Tibial artery (tissue), 4 donors: ENCODE measurements at regions not wholly inside any gene's neighbourhood (a gene's known extent, or its start where the extent isn't known, plus 50 kb on each side); places are given as distances from the start of the nearest gene placed in this dataset.

ENCODE experiments used
- DNase-seq, 2 donors: peaks; one replicate each; pipeline ENCODE4 v3.0.0-alpha.2; 2019
- H3K27ac ChIP-seq, 2 donors: fragments of 200-600 bp; sonication (generic) in 1 of 2; 1 replicate in 1 of 2; 2 replicates in 1 of 2; pipeline ENCODE4 v1.5.1; 2018 to 2019; ENCODE audit warnings: mild to moderate bottlenecking in 1 of 2
- H3K27me3 ChIP-seq, 2 donors: fragments of 200-600 bp; sonication (generic) in 1 of 2; one replicate each; pipeline versions ENCODE4 v1.5.1 to v1.6.0; 2016 to 2019
- H3K36me3 ChIP-seq, 3 donors: fragments of 200-600 bp; sonication (generic) in 2 of 3; one replicate each; pipeline ENCODE4 v1.5.1; 2016 to 2019; ENCODE audit warnings: mild to moderate bottlenecking in 2 of 3
- H3K4me1 ChIP-seq, 4 donors: fragments of 200-600 bp; sonication (generic) in 2 of 4; 1 replicate in 3 of 4; 2 replicates in 1 of 4; pipeline ENCODE4 v1.5.1; 2016 to 2019
- H3K4me3 ChIP-seq, 2 donors: fragments of 200-600 bp; sonication (generic) in 1 of 2; 1 replicate in 1 of 2; 2 replicates in 1 of 2; pipeline ENCODE4 v1.5.1; 2018 to 2019; ENCODE audit warnings: mild to moderate bottlenecking in 2 of 2
- H3K9me3 ChIP-seq, 3 donors: fragments of 200-600 bp; sonication (generic) in 1 of 3; one replicate each; pipeline ENCODE4 v1.5.1; 2016 to 2019
- intact Hi-C: fragments of 100-400 bp; cut with DNase I; formaldehyde crosslinking; loops from one replicate; pipeline ENCODE4 v1.15.0; 2023; ENCODE audit warnings: low total_unique reads
- TF ChIP-seq, protein P1 (sequence below), 2 experiments: fragments of 200-600 bp in 1 of 2; fragments of 450-650 bp in 1 of 2; IDR thresholded peaks; one replicate each; pipeline ENCODE4 v1.5.1; 2017 to 2019; ENCODE audit warnings: antibody characterized with exemption in 2 of 2, mild to moderate bottlenecking in 1 of 2, moderate library complexity in 1 of 2

DNA sequence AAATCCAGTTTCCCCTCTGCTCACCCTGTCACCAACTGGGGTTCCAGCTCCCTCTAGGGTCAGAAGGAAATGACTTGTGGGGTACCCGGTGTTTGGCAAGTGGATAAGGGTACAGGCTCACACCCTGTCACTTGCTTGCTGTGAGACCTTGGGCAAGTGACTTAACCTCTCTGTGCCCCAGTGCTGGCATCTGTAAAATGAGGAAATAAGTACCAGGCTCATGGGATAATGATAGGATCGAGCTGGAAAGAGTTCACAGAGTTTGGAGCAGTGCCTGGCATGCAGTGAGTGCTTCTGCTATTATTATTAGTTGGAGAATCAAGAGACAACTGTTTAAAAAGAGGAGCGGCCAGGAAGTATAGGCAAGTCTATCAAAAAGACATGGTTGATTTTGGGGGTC is 53.7 kb upstream of the DLX4 start:
- Histone ChIP-seq H3K27ac (no peak overlapping the region), H3K4me3 (no peak overlapping the region), H3K9me3 (no peaks in the 10 kb centered on the region), H3K36me3 (no peaks in the 10 kb centered on the region), H3K4me1 (peaks cover 0 to 4% (median 3%) of the 10 kb centered on the region in 4 donors), H3K27me3 (peaks cover 0 to 50% of the 10 kb centered on the region in 2 donors)
- no peak for DNase-seq
- intact Hi-C loops: no loop called here
- TF ChIP-seq, protein P1, sequence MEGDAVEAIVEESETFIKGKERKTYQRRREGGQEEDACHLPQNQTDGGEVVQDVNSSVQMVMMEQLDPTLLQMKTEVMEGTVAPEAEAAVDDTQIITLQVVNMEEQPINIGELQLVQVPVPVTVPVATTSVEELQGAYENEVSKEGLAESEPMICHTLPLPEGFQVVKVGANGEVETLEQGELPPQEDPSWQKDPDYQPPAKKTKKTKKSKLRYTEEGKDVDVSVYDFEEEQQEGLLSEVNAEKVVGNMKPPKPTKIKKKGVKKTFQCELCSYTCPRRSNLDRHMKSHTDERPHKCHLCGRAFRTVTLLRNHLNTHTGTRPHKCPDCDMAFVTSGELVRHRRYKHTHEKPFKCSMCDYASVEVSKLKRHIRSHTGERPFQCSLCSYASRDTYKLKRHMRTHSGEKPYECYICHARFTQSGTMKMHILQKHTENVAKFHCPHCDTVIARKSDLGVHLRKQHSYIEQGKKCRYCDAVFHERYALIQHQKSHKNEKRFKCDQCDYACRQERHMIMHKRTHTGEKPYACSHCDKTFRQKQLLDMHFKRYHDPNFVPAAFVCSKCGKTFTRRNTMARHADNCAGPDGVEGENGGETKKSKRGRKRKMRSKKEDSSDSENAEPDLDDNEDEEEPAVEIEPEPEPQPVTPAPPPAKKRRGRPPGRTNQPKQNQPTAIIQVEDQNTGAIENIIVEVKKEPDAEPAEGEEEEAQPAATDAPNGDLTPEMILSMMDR (IDR thresholded peaks at IDR 0.05): no peak

DNA sequence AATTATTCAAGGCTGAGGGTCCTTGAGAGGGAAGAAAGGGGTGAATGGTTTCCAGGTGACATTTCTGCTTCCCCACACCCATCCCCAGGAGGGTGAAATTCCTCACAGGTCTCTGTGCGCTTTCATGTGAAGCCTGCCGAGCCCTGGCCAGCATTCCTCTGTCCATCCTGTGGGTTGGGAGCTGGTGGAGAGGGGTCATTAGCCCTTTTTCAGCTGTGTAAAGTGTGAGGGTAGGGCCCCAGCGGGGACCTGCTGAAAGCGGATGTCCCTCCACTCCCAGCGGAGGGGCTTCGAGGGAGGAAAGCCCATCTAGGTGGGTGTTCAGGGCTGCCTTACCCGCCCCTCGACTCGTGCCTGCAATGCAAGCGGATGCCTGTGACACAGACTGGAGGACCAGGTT is 53.3 kb upstream of the DLX4 start:
- Histone ChIP-seq H3K4me1 (no peaks in the 10 kb centered on the region), H3K4me3 (no peak overlapping the region), H3K27ac (no peak overlapping the region), H3K36me3 (no peaks in the 10 kb centered on the region), H3K9me3 (no peaks in the 10 kb centered on the region), H3K27me3 (peaks cover 0 to 46% of the 10 kb centered on the region in 2 donors)
- DNase-seq: no peak
- intact Hi-C loops: no loop called here
- TF ChIP-seq, protein P1 (IDR thresholded peaks at IDR 0.05): no peak

DNA sequence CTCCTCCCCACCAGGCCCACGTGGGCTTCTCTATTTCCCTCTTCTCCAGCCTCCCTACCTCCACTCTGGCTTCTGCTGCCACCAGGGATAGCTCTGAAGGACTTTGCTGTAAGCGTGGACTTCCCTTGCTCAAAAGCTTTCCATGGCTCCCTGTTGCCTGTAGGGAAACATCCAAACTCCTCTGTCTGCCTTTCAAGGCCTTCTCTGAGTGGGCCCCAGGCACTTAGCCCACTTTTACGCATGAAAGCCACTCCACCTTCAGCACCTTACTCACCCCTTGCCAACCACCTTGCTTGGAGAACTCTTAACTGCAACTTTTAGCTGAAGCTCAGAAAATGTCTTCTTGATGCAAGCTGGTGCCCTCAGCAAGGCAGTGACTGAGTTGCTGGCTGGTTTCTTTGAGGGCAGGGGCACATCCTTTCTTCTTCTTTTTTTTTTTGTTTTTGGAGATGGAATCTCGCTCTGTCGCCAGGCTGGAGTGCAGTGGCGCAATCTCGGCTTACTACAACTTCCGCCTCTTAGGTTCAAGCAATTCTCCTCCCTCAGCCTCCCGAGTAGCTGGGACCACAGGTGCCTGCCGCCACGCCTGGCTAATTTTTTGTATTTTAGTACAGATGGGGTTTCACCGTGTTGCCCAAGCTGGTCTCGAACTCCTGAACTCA is 52.0 kb upstream of the DLX4 start:
- TF ChIP-seq, protein P1 (IDR thresholded peaks at IDR 0.05): no peak
- H3K4me1 ChIP-seq: no peaks in the 10 kb centered on the region
- no peak overlapping the region for H3K4me3 ChIP-seq
- DNase-seq: no peak
- H3K36me3 ChIP-seq: no peaks in the 10 kb centered on the region
- peaks cover 0 to 33% of the 10 kb centered on the region in 2 donors for H3K27me3 ChIP-seq
- intact Hi-C loops: no loop called here
- no peak overlapping the region for H3K27ac ChIP-seq
- no peaks in the 10 kb centered on the region for H3K9me3 ChIP-seq

DNA sequence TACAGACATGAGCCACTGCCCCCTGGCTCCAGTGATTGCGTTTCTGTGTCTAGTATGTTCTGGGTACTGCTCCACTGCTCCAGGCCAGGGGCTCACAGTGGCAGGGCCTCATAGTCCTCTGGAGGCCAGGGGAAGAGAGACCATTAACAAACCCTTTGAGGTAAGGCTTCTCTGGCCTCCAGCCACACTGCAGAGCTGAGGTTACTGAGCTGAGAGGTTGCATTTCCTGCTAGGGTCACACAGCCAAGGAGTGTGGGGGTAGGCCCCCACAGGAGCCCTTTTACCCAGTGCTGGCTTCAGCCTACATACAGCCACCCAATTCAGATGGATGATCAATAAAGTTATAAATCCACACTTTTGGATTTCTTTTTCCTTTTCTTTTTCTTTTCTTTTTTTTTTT is 50.4 kb upstream of the DLX4 start:
- Histone ChIP-seq H3K4me1 (no peaks in the 10 kb centered on the region), H3K4me3 (no peak overlapping the region), H3K27ac (no peak overlapping the region), H3K36me3 (no peaks in the 10 kb centered on the region), H3K9me3 (no peaks in the 10 kb centered on the region), H3K27me3 (peaks cover 0 to 19% of the 10 kb centered on the region in 2 donors)
- DNase-seq: no peak
- TF ChIP-seq, protein P1 (IDR thresholded peaks at IDR 0.05): no peak
- intact Hi-C loops: no loop called here
